Astrocyte of the cerebellum (primary cell): ENCODE measurements at regions not wholly inside any gene's neighbourhood (a gene's known extent, or its start where the extent isn't known, plus 50 kb on each side); places are given as distances from the start of the nearest gene placed in this dataset.

Experiments used
- DNase-seq: peaks from one replicate; pipeline ENCODE4 v3.0.0-alpha.2; 2011; ENCODE audit warnings: low read depth
- H3K4me3 ChIP-seq: 2 replicates; pipeline ENCODE4 v1.5.1; 2011; ENCODE audit warnings: mild to moderate bottlenecking, low read depth, low read length, moderate library complexity
- CTCF ChIP-seq: IDR thresholded peaks from 2 replicates; pipeline ENCODE4 v1.5.1; 2012; ENCODE audit warnings: low read length, low read depth, moderate library complexity, mild to moderate bottlenecking; ENCODE audit errors: missing control alignments
- in situ Hi-C: cut with HindIII; loops from 2 replicates; pipeline ENCODE4 v1.10.0; 2017; ENCODE audit warnings: low sequenced_read_pairs

DNA sequence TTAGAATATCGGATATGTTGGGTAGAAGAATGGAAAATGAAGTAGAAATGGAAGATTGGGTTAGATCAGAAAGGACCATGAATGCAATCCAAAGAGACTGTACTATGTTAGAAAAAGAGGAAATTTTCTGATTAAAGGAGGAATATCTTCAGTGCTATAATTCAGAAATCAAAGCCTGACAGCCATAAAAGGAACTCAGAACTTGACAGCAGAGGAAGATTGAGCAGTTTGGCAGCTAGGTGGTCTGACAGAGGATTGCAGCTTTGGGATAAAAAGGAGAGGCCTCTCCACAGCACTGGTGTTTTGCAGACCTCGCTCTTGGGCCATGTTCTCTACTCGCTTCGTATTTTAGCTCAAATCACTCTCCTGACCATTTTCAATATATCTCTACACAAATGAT, 354.8 kb upstream of the SOX5 start:
- TF ChIP-seq CTCF = no peak
- in situ Hi-C loops = no loop called here
- no peak for DNase-seq
- no peak overlapping the region for H3K4me3 ChIP-seq

DNA sequence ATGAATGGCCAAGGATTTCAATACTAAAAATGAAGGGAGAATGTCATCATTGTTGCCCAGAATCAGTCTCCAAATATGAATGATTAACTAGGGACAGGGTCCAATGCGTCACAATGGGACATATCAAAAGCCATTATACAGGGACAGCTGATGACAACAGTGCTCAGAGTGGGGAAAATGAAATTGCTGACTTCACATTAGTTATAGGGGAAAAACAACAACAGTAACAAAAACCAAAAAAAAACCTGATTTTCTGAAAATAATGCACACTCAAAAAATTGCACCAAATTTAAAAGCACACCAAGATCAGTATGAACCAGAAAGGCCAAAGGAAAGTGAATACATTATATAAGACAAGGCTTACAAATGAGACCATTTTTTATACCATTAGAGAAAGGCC, 353.2 kb upstream of the SOX5 start:
- in situ Hi-C loops = no loop called here
- no peak for TF ChIP-seq CTCF
- DNase-seq = no peak
- H3K4me3 ChIP-seq = no peak overlapping the region

GRCh38 chr12:24297516-24297915, 348.0 kb upstream of the SOX5 start:
- in situ Hi-C loops = no loop called here
- no peak for DNase-seq
- no peak for TF ChIP-seq CTCF
- no peak overlapping the region for H3K4me3 ChIP-seq

DNA sequence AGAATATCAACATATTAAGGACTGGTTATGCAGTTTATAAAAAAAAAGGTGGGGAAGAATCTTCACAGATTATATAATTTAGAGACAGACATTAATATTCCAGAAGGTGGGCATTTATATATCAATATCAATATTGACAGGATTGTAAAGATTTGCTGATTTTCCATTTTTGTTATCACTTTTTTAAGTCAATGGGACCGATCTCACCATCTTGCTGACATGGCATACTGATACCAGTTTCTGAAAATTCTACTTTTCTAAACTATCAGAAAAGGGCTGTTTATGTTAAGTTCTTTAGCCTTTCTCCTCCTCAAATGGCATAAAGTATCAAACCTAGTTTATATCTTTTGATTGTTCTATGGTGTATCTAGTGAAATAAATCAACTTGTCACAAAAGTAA, 344.1 kb upstream of the SOX5 start:
- no peak for TF ChIP-seq CTCF
- in situ Hi-C loops = no loop called here
- H3K4me3 ChIP-seq = no peak overlapping the region
- DNase-seq = no peak

DNA sequence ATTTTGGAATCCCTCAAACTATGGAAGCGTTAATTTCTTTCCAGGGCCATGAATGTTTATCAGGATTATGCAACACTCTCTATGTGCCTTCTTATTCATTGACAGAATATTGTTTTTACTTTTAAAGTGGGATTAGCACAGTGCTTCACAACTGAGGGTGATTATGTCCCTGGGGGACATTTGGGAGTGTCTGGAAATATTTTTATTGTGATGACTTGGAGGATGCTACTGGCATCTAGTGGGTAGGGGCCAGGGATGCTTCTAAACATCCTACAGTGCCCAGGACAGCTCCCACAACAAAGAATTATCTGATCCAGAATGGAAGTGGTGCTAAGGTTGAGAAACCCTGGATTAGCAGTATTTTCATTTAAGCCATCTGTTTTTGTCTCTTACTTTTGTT, 338.5 kb upstream of the SOX5 start:
- no peak overlapping the region for H3K4me3 ChIP-seq
- in situ Hi-C loops = no loop called here
- TF ChIP-seq CTCF = no peak
- no peak for DNase-seq

- no peak for TF ChIP-seq CTCF
Observed at GRCh38 chr12:24285448-24285847, 336.0 kb upstream of the SOX5 start.

DNA sequence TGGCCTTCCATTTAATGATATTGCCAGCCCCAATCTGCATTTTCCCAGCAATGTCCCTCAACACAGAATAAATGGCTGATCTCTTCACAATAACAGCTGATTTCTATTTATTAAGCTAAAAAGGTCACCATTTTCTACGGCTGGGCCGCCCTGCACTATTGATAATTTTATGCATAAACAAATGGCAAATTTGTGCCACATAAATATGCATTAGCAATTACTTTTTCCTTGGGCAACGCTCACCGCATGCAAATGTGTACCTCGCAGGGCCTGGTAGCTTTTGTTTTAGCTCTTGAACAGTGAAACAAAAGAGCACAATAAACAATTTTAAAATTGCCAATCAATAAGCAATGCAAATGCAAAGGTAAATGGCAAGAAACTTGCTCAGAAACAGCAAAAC, 331.9 kb upstream of the SOX5 start:
- no peak for TF ChIP-seq CTCF
- no peak overlapping the region for H3K4me3 ChIP-seq
- DNase-seq = no peak
- in situ Hi-C loops = no loop called here

More at GRCh38 chr12:24285448-24285847, 336.0 kb upstream of the SOX5 start:
- H3K4me3 ChIP-seq = no peak overlapping the region
- in situ Hi-C loops = no loop called here
- DNase-seq = no peak
